ENCODE measurements at regions not wholly inside any gene's neighbourhood (a gene's known extent, or its start where the extent isn't known, plus 50 kb on each side); places are given as distances from the start of the nearest gene placed in this dataset.

DNA sequence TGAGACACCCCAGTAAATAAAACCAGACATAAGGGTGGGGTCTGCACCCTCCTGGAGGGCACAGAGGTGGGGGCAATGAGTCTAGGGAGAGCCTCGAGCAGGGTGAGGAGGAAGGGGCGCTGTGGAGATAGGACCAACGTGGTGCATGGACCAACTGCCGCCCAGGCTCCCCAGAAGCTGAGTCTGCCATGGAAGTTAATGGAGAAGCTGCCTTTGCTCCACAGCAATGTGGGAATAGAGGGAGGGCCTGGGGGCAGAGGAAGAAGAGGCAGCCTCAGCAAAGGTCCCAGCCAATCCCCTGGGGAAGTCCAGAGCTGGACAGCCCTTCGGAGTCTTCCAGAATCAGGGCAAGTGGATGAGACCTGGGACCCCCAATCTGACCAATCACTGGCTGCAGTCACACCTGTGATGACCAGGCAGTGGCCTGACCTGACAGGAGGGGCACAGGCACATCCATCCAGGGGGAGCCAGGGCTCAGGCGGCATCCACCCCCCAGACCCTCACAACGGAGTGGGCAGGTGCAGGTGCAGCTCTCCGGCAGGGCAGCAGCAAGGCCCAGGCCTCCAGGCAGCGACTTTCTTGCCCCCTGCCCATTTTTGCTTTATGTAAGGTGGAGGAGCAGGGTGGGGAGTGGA, 242.2 kb upstream of the PPP2R2D start:
- Histone ChIP-seq H3K36me3 (no peaks in the 10 kb centered on the region), H3K27me3 (no peaks in the 10 kb centered on the region), H3K4me1 (no peaks in the 10 kb centered on the region), H3K4me3 (ENCODE audit: low read depth, low read length) (no peak overlapping the region), H3K9me3 (no peaks in the 10 kb centered on the region)
- TF ChIP-seq, protein P1, sequence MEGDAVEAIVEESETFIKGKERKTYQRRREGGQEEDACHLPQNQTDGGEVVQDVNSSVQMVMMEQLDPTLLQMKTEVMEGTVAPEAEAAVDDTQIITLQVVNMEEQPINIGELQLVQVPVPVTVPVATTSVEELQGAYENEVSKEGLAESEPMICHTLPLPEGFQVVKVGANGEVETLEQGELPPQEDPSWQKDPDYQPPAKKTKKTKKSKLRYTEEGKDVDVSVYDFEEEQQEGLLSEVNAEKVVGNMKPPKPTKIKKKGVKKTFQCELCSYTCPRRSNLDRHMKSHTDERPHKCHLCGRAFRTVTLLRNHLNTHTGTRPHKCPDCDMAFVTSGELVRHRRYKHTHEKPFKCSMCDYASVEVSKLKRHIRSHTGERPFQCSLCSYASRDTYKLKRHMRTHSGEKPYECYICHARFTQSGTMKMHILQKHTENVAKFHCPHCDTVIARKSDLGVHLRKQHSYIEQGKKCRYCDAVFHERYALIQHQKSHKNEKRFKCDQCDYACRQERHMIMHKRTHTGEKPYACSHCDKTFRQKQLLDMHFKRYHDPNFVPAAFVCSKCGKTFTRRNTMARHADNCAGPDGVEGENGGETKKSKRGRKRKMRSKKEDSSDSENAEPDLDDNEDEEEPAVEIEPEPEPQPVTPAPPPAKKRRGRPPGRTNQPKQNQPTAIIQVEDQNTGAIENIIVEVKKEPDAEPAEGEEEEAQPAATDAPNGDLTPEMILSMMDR (IDR thresholded peaks at IDR 0.05; ENCODE audit: low read depth, low read length): no peak
- DNase-seq: no peak

DNA sequence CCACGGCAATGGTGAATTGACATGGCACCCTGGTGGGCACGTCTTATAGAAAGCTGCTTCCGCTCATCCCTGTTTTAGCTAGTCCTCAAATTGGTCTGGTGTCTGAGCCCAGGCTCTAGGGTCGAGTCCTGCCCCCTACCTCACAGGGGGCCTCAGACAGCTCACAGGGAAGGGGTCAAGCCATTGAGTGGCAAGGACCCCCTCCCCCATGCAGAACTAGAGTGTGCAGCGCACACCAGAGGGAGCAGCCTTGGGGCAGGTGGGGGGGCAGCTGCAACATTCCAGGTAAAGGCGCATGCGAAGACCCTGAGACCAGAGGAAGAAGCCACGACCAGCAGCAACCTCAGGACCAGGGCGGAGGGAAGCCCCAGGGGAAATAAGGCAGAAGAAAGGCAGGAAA, 240.4 kb upstream of the PPP2R2D start:
- Histone ChIP-seq H3K27me3 (no peaks in the 10 kb centered on the region), H3K9me3 (no peaks in the 10 kb centered on the region), H3K4me1 (no peaks in the 10 kb centered on the region), H3K36me3 (no peaks in the 10 kb centered on the region), H3K4me3 (ENCODE audit: low read depth, low read length) (no peak overlapping the region)
- TF ChIP-seq, protein P1 (IDR thresholded peaks at IDR 0.05; ENCODE audit: low read depth, low read length): no peak
- DNase-seq: no peak

DNA sequence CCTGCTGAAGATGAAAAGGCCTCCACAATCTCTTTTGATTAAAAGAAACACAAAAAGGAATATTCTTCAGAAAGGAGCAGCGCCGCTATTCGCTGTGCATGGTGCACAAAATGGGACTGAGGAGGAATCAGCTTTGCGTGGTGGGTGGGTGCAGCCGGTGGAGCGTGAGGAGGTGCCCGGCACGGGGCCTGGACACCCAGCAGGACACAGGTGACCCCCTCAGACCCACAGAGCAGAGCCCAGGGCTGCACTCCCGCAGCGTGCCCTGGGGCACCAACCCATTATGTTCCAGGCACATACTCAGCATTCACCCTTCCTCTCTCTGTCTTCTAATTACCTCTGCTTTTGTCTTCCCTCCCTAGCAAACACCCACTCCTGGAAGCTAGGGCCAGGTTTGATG, 238.0 kb upstream of the PPP2R2D start:
- H3K27me3 ChIP-seq: no peaks in the 10 kb centered on the region
- TF ChIP-seq, protein P1 (IDR thresholded peaks at IDR 0.05; ENCODE audit: low read depth, low read length): no peak
- no peaks in the 10 kb centered on the region for H3K9me3 ChIP-seq
- no peak overlapping the region for H3K4me3 ChIP-seq (ENCODE audit: low read depth, low read length)
- no peaks in the 10 kb centered on the region for H3K4me1 ChIP-seq
- DNase-seq: no peak
- H3K36me3 ChIP-seq: no peaks in the 10 kb centered on the region

DNA sequence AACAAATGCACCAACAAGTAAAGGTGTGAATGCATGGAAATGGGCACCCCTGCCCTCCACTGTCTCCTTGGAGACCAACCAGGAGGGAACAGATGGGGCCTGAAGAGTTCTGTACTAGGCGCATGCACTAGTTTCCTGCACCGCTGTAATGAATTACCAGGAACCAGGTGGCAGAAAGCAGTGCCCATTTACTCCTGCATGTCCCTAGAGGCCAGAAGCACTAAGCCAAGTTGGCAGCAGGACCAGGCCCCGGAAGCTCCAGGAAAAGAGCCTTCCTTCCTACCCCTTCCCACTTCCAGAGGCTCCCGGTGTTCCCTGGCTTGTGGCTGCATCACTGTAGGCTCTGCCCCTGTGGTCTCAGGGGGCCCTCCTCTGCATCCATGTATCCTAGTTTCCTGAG, 237.5 kb upstream of the PPP2R2D start:
- no peaks in the 10 kb centered on the region for H3K9me3 ChIP-seq
- TF ChIP-seq, protein P1 (IDR thresholded peaks at IDR 0.05; ENCODE audit: low read depth, low read length): no peak
- H3K27me3 ChIP-seq: no peaks in the 10 kb centered on the region
- no peak overlapping the region for H3K4me3 ChIP-seq (ENCODE audit: low read depth, low read length)
- H3K36me3 ChIP-seq: no peaks in the 10 kb centered on the region
- H3K4me1 ChIP-seq: no peaks in the 10 kb centered on the region
- DNase-seq: no peak

DNA sequence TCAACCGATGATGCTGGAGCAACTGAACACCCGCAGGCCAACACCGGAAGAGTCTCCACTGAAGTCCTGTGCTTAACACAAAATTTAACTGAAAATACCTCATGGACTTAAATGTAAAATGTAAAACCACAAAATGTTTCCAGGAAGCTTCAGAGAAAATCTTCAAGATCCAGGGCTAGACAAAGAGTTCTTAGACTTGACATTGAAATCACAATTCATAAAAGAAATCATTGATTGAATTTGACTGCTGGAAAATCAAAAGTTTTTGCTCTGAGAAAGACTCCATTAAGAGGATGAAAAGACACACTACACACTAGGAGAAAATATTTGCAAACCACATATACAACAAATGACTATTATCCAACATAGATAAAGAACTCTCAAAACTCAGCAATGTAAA, 234.7 kb upstream of the PPP2R2D start:
- TF ChIP-seq, protein P1 (IDR thresholded peaks at IDR 0.05; ENCODE audit: low read depth, low read length): no peak
- no peaks in the 10 kb centered on the region for H3K27me3 ChIP-seq
- no peaks in the 10 kb centered on the region for H3K4me1 ChIP-seq
- no peak for DNase-seq
- no peak overlapping the region for H3K4me3 ChIP-seq (ENCODE audit: low read depth, low read length)
- no peaks in the 10 kb centered on the region for H3K36me3 ChIP-seq
- no peaks in the 10 kb centered on the region for H3K9me3 ChIP-seq

DNA sequence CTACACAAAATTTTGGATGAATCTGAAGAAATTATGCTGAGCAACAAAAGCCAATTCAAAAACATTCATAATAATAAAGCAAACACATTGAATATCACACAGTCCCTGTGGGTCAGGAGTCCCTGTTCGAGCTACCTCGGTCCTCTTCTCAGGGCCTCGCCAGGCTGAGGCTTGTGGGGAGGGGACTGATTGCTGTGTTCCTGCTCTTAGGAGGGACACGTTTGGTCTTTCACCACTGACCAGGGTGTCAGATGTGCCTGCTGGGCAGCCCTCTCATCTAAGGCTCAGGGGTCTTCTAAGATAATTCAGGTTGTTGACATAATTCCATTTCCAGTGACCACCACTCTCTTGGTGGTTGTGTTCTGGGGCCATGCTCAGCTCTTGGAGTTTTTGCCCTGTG, 233.8 kb upstream of the PPP2R2D start:
- no peaks in the 10 kb centered on the region for H3K27me3 ChIP-seq
- H3K9me3 ChIP-seq: no peaks in the 10 kb centered on the region
- no peaks in the 10 kb centered on the region for H3K4me1 ChIP-seq
- DNase-seq: no peak
- TF ChIP-seq, protein P1 (IDR thresholded peaks at IDR 0.05; ENCODE audit: low read depth, low read length): no peak
- no peaks in the 10 kb centered on the region for H3K36me3 ChIP-seq
- H3K4me3 ChIP-seq (ENCODE audit: low read depth, low read length): no peak overlapping the region

All from BE2C (cell line).